Fibroblast of mammary gland (primary cell): ENCODE measurements at regions not wholly inside any gene's neighbourhood (a gene's known extent, or its start where the extent isn't known, plus 50 kb on each side); places are given as distances from the start of the nearest gene placed in this dataset.

ENCODE experiments used
- DNase-seq: peaks from one replicate; pipeline ENCODE4 v3.0.0-alpha.2; 2010; ENCODE audit warnings: low read depth
- H3K4me3 ChIP-seq: 2 replicates; pipeline ENCODE4 v1.5.1; 2011; ENCODE audit warnings: low read depth, mild to moderate bottlenecking, low read length, moderate library complexity; ENCODE audit not compliant: control insufficient read depth
- TF ChIP-seq, protein P1 (sequence below): conservative IDR thresholded peaks from 2 replicates; pipeline ENCODE4 v1.5.1; 2011; ENCODE audit warnings: low read depth, low read length, inconsistent platforms; ENCODE audit not compliant: control insufficient read depth, insufficient read depth

DNA sequence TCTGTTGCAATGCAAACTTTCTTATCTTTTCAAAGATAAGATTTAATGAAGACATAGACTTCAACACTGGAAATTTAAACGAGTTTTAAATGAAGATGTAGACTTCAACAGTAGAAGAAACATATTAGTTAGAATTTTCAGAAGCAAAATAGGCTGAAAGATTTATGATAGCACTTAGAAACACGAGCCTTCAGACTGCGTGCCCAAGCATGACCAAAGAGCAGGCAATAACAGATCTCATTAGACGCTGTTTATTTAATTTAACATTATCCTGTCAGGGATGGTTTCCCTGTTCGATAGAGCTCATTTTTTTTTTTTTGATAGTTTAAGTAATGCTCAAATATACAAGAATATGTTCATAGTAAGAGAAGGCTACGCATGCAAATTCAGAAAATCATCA, 604.7 kb upstream of the SOX9 start:
- DNase-seq: no peak
- TF ChIP-seq, protein P1, sequence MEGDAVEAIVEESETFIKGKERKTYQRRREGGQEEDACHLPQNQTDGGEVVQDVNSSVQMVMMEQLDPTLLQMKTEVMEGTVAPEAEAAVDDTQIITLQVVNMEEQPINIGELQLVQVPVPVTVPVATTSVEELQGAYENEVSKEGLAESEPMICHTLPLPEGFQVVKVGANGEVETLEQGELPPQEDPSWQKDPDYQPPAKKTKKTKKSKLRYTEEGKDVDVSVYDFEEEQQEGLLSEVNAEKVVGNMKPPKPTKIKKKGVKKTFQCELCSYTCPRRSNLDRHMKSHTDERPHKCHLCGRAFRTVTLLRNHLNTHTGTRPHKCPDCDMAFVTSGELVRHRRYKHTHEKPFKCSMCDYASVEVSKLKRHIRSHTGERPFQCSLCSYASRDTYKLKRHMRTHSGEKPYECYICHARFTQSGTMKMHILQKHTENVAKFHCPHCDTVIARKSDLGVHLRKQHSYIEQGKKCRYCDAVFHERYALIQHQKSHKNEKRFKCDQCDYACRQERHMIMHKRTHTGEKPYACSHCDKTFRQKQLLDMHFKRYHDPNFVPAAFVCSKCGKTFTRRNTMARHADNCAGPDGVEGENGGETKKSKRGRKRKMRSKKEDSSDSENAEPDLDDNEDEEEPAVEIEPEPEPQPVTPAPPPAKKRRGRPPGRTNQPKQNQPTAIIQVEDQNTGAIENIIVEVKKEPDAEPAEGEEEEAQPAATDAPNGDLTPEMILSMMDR: no peak
- no peak overlapping the region for H3K4me3 ChIP-seq

DNA sequence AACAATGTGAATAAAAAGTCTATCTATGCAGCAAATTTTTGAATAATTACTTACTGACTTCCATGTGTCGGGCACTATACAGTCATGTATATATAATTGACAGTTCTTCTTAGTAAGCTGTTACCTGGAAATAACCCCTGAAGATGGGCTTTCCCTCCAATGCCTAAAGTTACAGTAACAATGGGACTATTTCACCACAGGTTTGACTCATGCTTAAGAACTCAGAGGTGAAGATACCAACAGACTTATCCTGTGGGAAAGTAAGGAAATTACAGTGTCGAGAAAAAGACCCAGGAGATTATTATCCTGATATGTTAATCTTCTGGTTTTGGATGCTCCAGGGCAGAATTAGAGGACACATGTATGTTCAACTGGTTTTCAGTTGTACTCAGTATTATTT, 601.5 kb upstream of the SOX9 start:
- DNase-seq: no peak
- TF ChIP-seq, protein P1: no peak
- H3K4me3 ChIP-seq: no peak overlapping the region

DNA sequence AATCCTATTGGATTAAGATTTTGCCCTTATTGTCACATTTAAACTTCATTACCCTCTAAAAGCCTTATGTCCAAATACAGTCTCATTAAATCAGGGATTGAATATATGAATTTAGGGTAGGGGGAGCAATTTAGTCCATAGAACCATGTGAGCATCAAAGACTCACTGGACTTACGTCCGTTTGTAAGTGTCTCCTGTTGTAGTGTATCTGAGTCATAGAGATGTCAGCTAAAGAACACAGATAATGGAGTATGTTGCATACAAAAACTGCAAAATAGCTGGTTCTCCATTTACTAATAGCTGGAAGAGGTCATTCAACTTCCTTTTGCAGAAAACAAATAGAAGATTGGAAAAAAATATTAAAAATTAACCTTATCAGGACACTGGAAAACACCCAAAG, 599.1 kb upstream of the SOX9 start:
- H3K4me3 ChIP-seq: no peak overlapping the region
- TF ChIP-seq, protein P1: no peak
- DNase-seq: no peak

DNA sequence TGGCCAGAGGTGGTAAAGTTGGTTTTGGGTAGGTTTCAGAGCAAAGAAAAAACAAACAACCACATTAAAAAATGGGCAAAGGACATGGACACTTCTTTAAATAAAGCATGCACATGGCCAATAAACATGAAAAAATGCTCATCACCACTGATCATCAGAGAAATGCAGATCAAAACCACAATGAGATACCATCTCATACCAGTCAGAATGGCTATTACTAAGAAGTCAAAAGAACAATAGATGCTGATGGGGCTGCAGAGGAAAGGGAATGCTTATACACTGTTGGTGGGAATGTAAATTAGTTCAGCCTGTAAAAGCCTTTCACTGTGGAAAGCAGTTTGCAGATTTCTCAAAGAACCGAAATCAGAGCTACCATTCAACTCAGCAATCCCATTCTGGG, 598.4 kb upstream of the SOX9 start:
- H3K4me3 ChIP-seq: no peak overlapping the region
- TF ChIP-seq, protein P1: no peak
- no peak for DNase-seq

DNA sequence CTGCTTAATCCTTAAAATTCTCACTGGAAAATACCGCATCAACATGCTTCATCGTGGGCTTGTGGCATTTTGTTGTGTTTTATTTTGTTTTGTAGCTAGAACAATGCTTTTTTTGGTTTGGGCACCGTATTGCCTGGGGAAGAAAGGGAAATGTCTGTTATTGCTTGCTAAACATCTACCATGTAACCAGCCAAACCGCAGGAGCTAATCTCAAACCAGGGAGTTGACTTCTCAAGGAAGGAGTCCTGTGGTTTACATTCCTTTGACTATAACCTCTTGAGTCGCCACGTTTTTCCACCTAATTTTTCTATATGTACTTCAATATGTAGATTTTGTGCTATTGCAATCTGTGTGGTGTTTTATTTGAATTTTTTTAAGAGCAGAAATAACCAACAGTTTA, 593.5 kb upstream of the SOX9 start:
- no peak for DNase-seq
- H3K4me3 ChIP-seq: no peak overlapping the region
- TF ChIP-seq, protein P1: no peak

DNA sequence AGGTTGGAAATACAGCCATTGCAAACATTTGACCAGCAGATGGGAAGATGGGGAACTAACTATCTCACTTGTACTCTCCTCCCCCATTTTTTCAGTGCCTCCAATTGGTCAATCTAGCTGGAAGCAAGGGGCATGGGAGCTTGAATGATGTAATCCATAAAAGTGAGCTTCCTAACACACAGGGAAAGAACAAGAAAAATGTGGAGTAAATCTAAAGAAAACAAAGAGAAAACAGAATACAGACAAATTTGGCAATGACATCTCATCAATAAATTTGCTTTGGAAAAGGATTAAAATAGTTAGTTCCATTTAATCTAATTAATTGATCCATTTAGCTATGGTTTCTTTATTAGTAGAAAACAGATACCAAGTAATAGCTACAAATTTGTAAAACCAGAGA, 592.6 kb upstream of the SOX9 start:
- TF ChIP-seq, protein P1: no peak
- no peak overlapping the region for H3K4me3 ChIP-seq
- no peak for DNase-seq

DNA sequence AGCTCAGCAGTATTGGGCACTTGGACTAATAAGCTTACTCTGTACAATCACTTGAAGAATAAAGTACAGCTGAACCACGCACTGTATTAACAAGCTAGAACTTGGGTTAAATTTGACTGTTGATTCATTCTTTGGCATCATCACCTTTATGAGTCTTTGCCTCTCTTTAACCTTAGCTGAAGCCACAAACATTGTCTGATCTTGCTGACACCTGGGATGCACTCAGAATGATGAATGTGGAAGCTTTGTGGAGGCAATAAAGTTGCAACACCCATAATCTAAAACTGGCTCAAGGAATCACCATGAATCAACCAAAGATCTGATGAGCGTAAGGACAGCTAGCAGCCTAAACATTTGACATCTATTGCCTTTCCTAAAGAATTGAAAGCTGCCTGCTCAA, 590.6 kb upstream of the SOX9 start:
- DNase-seq: peak; percentile 0
- TF ChIP-seq, protein P1: no peak
- H3K4me3 ChIP-seq: no peak overlapping the region
